ENCODE measurements at regions not wholly inside any gene's neighbourhood (a gene's known extent, or its start where the extent isn't known, plus 50 kb on each side); places are given as distances from the start of the nearest gene placed in this dataset.
"Not testable (repeated sequence)": the region's sequence is repeated elsewhere in the genome, so short reads cannot be mapped to it uniquely, and the experiment has no call there.

DNA sequence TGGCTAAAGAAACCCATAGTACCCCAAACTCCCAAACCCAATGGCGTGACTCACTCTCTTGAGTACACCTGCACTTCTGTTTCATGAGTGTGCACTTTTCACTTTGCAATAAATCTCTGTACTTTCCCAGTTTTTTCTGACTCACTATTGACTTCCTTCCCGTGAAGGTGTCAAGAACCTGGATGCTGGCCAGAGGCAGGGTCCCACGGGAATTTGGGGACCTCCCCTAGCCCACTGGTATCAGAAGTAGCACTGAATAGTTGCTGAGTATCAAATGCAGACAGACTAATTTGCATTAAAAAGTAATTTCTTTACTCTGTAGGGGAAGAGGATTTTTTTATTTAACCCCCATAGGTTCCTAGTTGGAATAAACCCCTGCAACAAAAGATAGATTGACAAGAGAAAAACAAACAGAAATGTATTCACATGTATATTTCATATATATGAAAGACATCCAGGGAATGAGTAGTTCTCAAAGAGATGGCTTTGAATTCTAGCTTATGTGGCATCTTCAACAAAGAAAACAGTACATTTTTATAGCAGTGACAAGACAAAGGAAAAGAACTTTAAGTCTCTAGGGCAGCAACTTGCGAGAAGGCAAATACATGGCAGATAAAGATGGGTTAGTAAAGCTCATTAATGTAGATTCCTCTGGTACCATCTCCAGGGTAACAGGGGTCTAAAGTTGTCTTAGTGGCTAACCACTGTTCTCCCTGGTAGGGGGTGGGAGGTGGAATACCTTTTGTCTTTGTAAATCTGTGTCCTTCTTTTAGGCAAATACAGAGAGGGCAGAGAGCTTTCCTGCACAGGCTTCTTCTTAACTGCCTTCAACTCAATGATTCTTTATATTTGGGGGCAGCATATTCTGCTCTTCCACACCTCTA is 385.5 kb upstream of the PDZRN3 start:
- POLR2A ChIA-PET = no interaction called here
- H3K4me3 ChIP-seq (ENCODE audit: control insufficient read depth in 1 of 7, extremely low read depth in 1 of 7, insufficient read depth in 4 of 7, low read depth in 2 of 7, low read length in 6 of 7) = no peak overlapping the region
- 85% methylated on average over 4 of the region's 4 CpGs for WGBS (ENCODE audit: insufficient coverage)

DNA sequence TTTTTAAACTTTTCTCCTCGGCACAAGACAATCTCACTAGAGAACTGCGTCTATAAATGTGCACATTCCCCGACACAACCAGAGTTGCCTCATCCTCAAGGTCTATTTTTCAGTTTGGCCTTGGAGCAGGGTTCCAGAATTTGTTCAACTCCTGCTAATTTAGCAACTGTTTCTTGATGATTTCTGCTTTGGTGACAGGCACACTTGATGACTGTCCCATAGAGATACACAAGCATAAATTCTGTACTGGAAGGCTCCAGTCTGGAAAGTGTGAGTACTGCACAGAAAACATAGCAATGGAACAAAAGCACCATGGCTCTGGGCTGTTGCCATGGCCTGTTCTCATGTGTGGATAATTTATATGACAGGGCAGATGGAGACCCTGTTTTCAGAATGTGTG is 379.6 kb upstream of the PDZRN3 start:
- Histone ChIP-seq H3K4me1 (ENCODE audit: control extremely low read depth in 1 of 4, control insufficient read depth in 4 of 4, insufficient read depth in 4 of 4, low read length in 3 of 4) (no peaks in the 10 kb centered on the region), H3K4me3 (ENCODE audit: control insufficient read depth in 1 of 7, extremely low read depth in 1 of 7, insufficient read depth in 4 of 7, low read depth in 2 of 7, low read length in 6 of 7) (no peak overlapping the region), H3K27ac (ENCODE audit: insufficient read depth in 1 of 2, low read depth in 1 of 2, low read length in 2 of 2, poor library complexity in 1 of 2, severe bottlenecking in 2 of 2) (no peak overlapping the region), H3K9me3 (ENCODE audit: control extremely low read depth in 1 of 5, control insufficient read depth in 4 of 5, insufficient read depth in 2 of 5, low read depth in 1 of 5, low read length in 4 of 5) (no peaks in the 10 kb centered on the region), H3K27me3 (replicated peaks in 2 of 5; ENCODE audit: control insufficient read depth in 4 of 5, insufficient read depth in 5 of 5, low read length in 4 of 5) (no peaks in the 10 kb centered on the region), H3K36me3 (ENCODE audit: control insufficient read depth in 4 of 4, insufficient read depth in 4 of 4, low read length in 3 of 4) (no peaks in the 10 kb centered on the region)
- DNase-seq = no peak
- ChIA-PET POLR2A (no interaction called here), CTCF (no interaction called here)
- 91% methylated on average over 3 of the region's 3 CpGs for WGBS (ENCODE audit: insufficient coverage)

More for the DNA sequence above, 385.5 kb upstream of the PDZRN3 start:
- H3K36me3 ChIP-seq (ENCODE audit: control insufficient read depth in 4 of 4, insufficient read depth in 4 of 4, low read length in 3 of 4) = no peaks in the 10 kb centered on the region
- CTCF ChIA-PET = no interaction called here
- H3K27me3 ChIP-seq (replicated peaks in 2 of 5; ENCODE audit: control insufficient read depth in 4 of 5, insufficient read depth in 5 of 5, low read length in 4 of 5) = no peaks in the 10 kb centered on the region
- H3K9me3 ChIP-seq (ENCODE audit: control extremely low read depth in 1 of 5, control insufficient read depth in 4 of 5, insufficient read depth in 2 of 5, low read depth in 1 of 5, low read length in 4 of 5) = no peaks in the 10 kb centered on the region
- no peak overlapping the region for H3K27ac ChIP-seq (ENCODE audit: insufficient read depth in 1 of 2, low read depth in 1 of 2, low read length in 2 of 2, poor library complexity in 1 of 2, severe bottlenecking in 2 of 2)
- no peaks in the 10 kb centered on the region for H3K4me1 ChIP-seq (ENCODE audit: control extremely low read depth in 1 of 4, control insufficient read depth in 4 of 4, insufficient read depth in 4 of 4, low read length in 3 of 4)
- no peak for DNase-seq

DNA sequence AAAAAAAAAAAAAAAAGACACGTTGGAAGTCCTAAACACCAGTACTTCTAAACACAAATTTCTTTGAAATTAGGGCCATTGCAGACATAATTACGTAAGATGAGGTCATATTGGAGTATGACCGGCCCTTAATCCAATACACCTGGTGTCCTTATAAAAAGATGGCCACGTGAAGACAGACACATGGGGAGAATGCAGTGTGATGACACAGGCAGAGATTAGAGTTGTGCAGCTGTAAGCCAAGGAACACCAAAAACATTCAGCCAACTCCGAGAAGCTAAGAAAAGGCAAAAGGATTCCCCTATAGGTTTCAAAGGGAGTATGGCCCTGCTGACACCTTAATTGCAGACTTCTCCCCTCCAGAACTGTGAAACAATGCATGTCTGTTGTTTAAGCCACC is 379.0 kb upstream of the PDZRN3 start:
- no peak overlapping the region for H3K4me3 ChIP-seq (ENCODE audit: control insufficient read depth in 1 of 7, extremely low read depth in 1 of 7, insufficient read depth in 4 of 7, low read depth in 2 of 7, low read length in 6 of 7)
- H3K36me3 ChIP-seq (ENCODE audit: control insufficient read depth in 4 of 4, insufficient read depth in 4 of 4, low read length in 3 of 4) = no peaks in the 10 kb centered on the region
- ChIA-PET POLR2A (no interaction called here), CTCF (no interaction called here)
- H3K27ac ChIP-seq (ENCODE audit: insufficient read depth in 1 of 2, low read depth in 1 of 2, low read length in 2 of 2, poor library complexity in 1 of 2, severe bottlenecking in 2 of 2) = no peak overlapping the region
- no peak for DNase-seq
- H3K4me1 ChIP-seq (ENCODE audit: control extremely low read depth in 1 of 4, control insufficient read depth in 4 of 4, insufficient read depth in 4 of 4, low read length in 3 of 4) = no peaks in the 10 kb centered on the region
- H3K9me3 ChIP-seq (ENCODE audit: control extremely low read depth in 1 of 5, control insufficient read depth in 4 of 5, insufficient read depth in 2 of 5, low read depth in 1 of 5, low read length in 4 of 5) = no peaks in the 10 kb centered on the region
- H3K27me3 ChIP-seq (replicated peaks in 2 of 5; ENCODE audit: control insufficient read depth in 4 of 5, insufficient read depth in 5 of 5, low read length in 4 of 5) = no peaks in the 10 kb centered on the region
- 90% methylated on average over 4 of the region's 5 CpGs for WGBS (ENCODE audit: insufficient coverage)

DNA sequence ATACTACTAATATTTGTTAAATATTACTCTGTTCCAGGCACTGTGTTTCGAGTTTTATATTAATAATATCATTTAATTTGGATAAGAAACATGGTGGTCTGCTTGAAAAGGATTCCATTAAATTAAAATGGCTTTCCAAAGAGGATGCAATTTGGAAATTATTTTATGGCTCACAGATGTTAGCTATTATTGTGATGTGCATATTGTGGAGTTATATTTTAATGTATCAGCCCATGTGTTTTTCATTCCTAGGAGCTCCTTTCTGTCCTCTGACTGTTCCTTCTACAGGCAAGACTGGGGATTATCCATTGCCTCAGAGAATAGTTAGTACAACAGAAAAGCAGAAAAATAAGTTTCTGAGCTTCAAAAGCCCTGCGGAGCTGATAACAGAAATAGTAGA is 376.7 kb upstream of the PDZRN3 start:
- H3K9me3 ChIP-seq (ENCODE audit: control extremely low read depth in 1 of 5, control insufficient read depth in 4 of 5, insufficient read depth in 2 of 5, low read depth in 1 of 5, low read length in 4 of 5) = no peaks in the 10 kb centered on the region
- H3K27ac ChIP-seq (ENCODE audit: insufficient read depth in 1 of 2, low read depth in 1 of 2, low read length in 2 of 2, poor library complexity in 1 of 2, severe bottlenecking in 2 of 2) = no peak overlapping the region
- H3K27me3 ChIP-seq (replicated peaks in 2 of 5; ENCODE audit: control insufficient read depth in 4 of 5, insufficient read depth in 5 of 5, low read length in 4 of 5) = no peaks in the 10 kb centered on the region
- no peak overlapping the region for H3K4me3 ChIP-seq (ENCODE audit: control insufficient read depth in 1 of 7, extremely low read depth in 1 of 7, insufficient read depth in 4 of 7, low read depth in 2 of 7, low read length in 6 of 7)
- CTCF ChIA-PET = no interaction called here
- 100% methylated on average over 1 of the region's 2 CpGs for WGBS (ENCODE audit: insufficient coverage)
- DNase-seq = no peak
- no peaks in the 10 kb centered on the region for H3K4me1 ChIP-seq (ENCODE audit: control extremely low read depth in 1 of 4, control insufficient read depth in 4 of 4, insufficient read depth in 4 of 4, low read length in 3 of 4)
- no peaks in the 10 kb centered on the region for H3K36me3 ChIP-seq (ENCODE audit: control insufficient read depth in 4 of 4, insufficient read depth in 4 of 4, low read length in 3 of 4)
- POLR2A ChIA-PET = no interaction called here

DNA sequence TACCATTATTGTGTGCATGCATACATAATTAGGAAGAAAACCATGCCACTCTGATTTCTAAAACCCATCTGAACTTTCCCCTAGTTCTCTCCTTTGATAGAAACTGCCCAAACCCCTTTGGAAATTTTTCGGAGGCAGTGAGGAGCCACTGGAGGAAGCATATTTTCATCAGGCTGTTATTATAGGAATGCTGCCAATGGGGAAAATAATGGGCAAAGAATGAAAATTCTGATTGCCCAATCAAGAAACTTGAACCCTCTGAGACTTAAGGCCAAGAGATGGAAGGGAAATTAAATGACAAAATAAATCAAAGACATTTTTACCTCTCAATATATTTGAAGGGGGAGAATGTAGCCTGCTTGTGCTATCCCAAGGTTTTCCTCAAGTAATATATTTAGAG is 376.0 kb upstream of the PDZRN3 start:
- no peak for DNase-seq
- Histone ChIP-seq H3K27me3 (replicated peaks in 2 of 5; ENCODE audit: control insufficient read depth in 4 of 5, insufficient read depth in 5 of 5, low read length in 4 of 5) (no peaks in the 10 kb centered on the region), H3K27ac (ENCODE audit: insufficient read depth in 1 of 2, low read depth in 1 of 2, low read length in 2 of 2, poor library complexity in 1 of 2, severe bottlenecking in 2 of 2) (no peak overlapping the region), H3K4me1 (ENCODE audit: control extremely low read depth in 1 of 4, control insufficient read depth in 4 of 4, insufficient read depth in 4 of 4, low read length in 3 of 4) (no peaks in the 10 kb centered on the region), H3K36me3 (ENCODE audit: control insufficient read depth in 4 of 4, insufficient read depth in 4 of 4, low read length in 3 of 4) (no peaks in the 10 kb centered on the region), H3K4me3 (ENCODE audit: control insufficient read depth in 1 of 7, extremely low read depth in 1 of 7, insufficient read depth in 4 of 7, low read depth in 2 of 7, low read length in 6 of 7) (no peak overlapping the region), H3K9me3 (ENCODE audit: control extremely low read depth in 1 of 5, control insufficient read depth in 4 of 5, insufficient read depth in 2 of 5, low read depth in 1 of 5, low read length in 4 of 5) (no peaks in the 10 kb centered on the region)
- WGBS (ENCODE audit: insufficient coverage) = no CpG with 5 or more reads among the region's 1 CpG
- POLR2A ChIA-PET = no interaction called here
- CTCF ChIA-PET = interaction anchor here (0.6 kb wide), 1 partner anchor 62 kb away, joined by 3 read pairs; no protein-coding TSS in a partner anchor

DNA sequence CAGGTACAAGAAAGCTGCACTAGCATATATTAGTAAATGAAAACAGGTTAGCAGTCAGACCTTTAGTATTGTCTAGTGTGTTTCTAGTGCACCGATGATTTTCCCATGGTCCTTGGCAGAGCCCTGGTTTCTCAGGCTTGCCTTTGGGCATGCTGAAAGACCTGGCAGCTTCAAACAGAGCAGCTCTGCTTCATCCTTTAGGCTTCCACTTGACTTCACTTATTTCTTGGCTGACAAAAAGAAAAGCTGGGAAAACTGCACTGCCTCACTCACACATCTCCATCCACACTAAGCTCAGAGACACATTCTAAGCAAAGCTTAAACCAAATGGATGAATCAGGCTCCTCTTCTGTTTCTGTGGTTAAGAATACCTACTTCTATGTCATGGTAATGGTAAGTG is 374.8 kb upstream of the PDZRN3 start:
- H3K27ac ChIP-seq (ENCODE audit: insufficient read depth in 1 of 2, low read depth in 1 of 2, low read length in 2 of 2, poor library complexity in 1 of 2, severe bottlenecking in 2 of 2) = no peak overlapping the region
- no peaks in the 10 kb centered on the region for H3K27me3 ChIP-seq (replicated peaks in 2 of 5; ENCODE audit: control insufficient read depth in 4 of 5, insufficient read depth in 5 of 5, low read length in 4 of 5)
- no peak for DNase-seq
- H3K36me3 ChIP-seq (ENCODE audit: control insufficient read depth in 4 of 4, insufficient read depth in 4 of 4, low read length in 3 of 4) = no peaks in the 10 kb centered on the region
- no CpG with 5 or more reads among the region's 1 CpG for WGBS (ENCODE audit: insufficient coverage)
- H3K4me3 ChIP-seq (ENCODE audit: control insufficient read depth in 1 of 7, extremely low read depth in 1 of 7, insufficient read depth in 4 of 7, low read depth in 2 of 7, low read length in 6 of 7) = no peak overlapping the region
- ChIA-PET CTCF (no interaction called here), POLR2A (no interaction called here)
- no peaks in the 10 kb centered on the region for H3K4me1 ChIP-seq (ENCODE audit: control extremely low read depth in 1 of 4, control insufficient read depth in 4 of 4, insufficient read depth in 4 of 4, low read length in 3 of 4)
- no peaks in the 10 kb centered on the region for H3K9me3 ChIP-seq (ENCODE audit: control extremely low read depth in 1 of 5, control insufficient read depth in 4 of 5, insufficient read depth in 2 of 5, low read depth in 1 of 5, low read length in 4 of 5)

DNA sequence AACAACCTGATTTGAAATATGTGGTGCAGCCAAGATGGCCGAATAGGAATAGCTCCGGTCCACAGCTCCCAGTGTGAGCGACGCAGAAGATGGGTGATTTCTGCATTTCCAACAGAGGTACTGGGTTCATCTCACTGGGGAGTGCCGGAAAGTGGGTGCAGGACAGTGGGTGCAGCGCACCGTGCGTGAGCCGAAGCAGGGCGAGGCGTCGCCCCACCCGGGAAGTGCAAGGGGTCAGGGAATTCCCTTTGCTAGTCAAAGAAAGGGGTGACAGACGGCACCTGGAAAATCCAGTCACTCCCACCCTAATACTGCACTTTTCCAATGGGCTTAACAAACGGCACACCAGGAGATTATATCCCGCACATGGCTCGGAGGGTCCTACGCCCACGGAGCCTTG is 365.9 kb upstream of the PDZRN3 start:
- CTCF ChIA-PET; H3K36me3 ChIP-seq (ENCODE audit: control insufficient read depth in 4 of 4, insufficient read depth in 4 of 4, low read length in 3 of 4); H3K4me1 ChIP-seq (ENCODE audit: control extremely low read depth in 1 of 4, control insufficient read depth in 4 of 4, insufficient read depth in 4 of 4, low read length in 3 of 4); DNase-seq; H3K27ac ChIP-seq (ENCODE audit: insufficient read depth in 1 of 2, low read depth in 1 of 2, low read length in 2 of 2, poor library complexity in 1 of 2, severe bottlenecking in 2 of 2); POLR2A ChIA-PET; H3K27me3 ChIP-seq (replicated peaks in 2 of 5; ENCODE audit: control insufficient read depth in 4 of 5, insufficient read depth in 5 of 5, low read length in 4 of 5); H3K9me3 ChIP-seq (ENCODE audit: control extremely low read depth in 1 of 5, control insufficient read depth in 4 of 5, insufficient read depth in 2 of 5, low read depth in 1 of 5, low read length in 4 of 5); H3K4me3 ChIP-seq (ENCODE audit: control insufficient read depth in 1 of 7, extremely low read depth in 1 of 7, insufficient read depth in 4 of 7, low read depth in 2 of 7, low read length in 6 of 7): not testable (repeated sequence)
- 97% methylated on average over 13 of the region's 19 CpGs for WGBS (ENCODE audit: insufficient coverage)

All from common myeloid progenitor, CD34-positive (primary cell).